ENCODE measurements at regions not wholly inside any gene's neighbourhood (a gene's known extent, or its start where the extent isn't known, plus 50 kb on each side); places are given as distances from the start of the nearest gene placed in this dataset.
A peak's percentile ranks its signal among the peaks of the same experiment; 100 is the strongest.

GRCh38 chr13:111999352-111999751 is 67.6 kb upstream of the SOX1 start:
- no peak overlapping the region for H3K9ac ChIP-seq (replicated peaks in 1 of 4; ENCODE audit: extremely low read depth in 1 of 4, low read depth in 3 of 4, low read length in 3 of 4)
- H3K23me2 ChIP-seq (ENCODE audit: low read depth, low read length) = peaks cover 4% of the 10 kb centered on the region; the same call in 1 of the 2 replicates
- H3K36me3 ChIP-seq (ENCODE audit: control insufficient read depth in 2 of 4, insufficient read depth in 4 of 4, low read length in 3 of 4) = no peaks in the 10 kb centered on the region
- H2BK5ac ChIP-seq (ENCODE audit: low read depth, low read length) = no peak overlapping the region
- H2AFZ ChIP-seq (ENCODE audit: low read length) = no peak overlapping the region
- DNase-seq (ENCODE audit: low read depth in 1 of 2, low spot score in 2 of 2) (no peak), FAIRE-seq (peak; percentile 81)
- H3K27ac ChIP-seq (ENCODE audit: low read depth, low read length) = no peak overlapping the region
- H4K5ac ChIP-seq (ENCODE audit: insufficient read length, low read depth, low read length) = no peak overlapping the region
- H3K18ac ChIP-seq (ENCODE audit: extremely low read depth, low read length) = no peak overlapping the region
- ChIA-PET POLR2A (ENCODE audit: partially characterized antibody) (no interaction called here), CTCF (ENCODE audit: partially characterized antibody) (no interaction called here)
- H3K27me3 ChIP-seq (replicated peaks in 1 of 4; ENCODE audit: control insufficient read depth in 3 of 4, extremely low read depth in 1 of 4, insufficient read depth in 3 of 4, low read length in 3 of 4) = peaks cover 24 to 71% (median 50%) of the 10 kb centered on the region in 4 experiments
- H2BK120ac ChIP-seq (replicated peaks; ENCODE audit: low read depth, low read length) = no peak overlapping the region
- H2BK12ac ChIP-seq (ENCODE audit: low read depth, low read length) = no peak overlapping the region
- H3K4me2 ChIP-seq (ENCODE audit: insufficient read depth in 1 of 2, low read depth in 2 of 2, low read length in 2 of 2) = no peak overlapping the region
- no peak overlapping the region for H3K4ac ChIP-seq (replicated peaks; ENCODE audit: insufficient read length, low read depth, low read length)
- no peaks in the 10 kb centered on the region for H3K4me1 ChIP-seq (replicated peaks in 1 of 4; ENCODE audit: control insufficient read depth in 3 of 4, insufficient read depth in 4 of 4, low read length in 3 of 4)
- no peaks in the 10 kb centered on the region for H3K79me2 ChIP-seq (ENCODE audit: control insufficient read depth in 1 of 2, insufficient read depth in 2 of 2, low read length in 2 of 2)
- no peak overlapping the region for H3K4me3 ChIP-seq (ENCODE audit: extremely low read depth in 1 of 4, insufficient read depth in 2 of 4, low read depth in 3 of 4, low read length in 4 of 4)
- peaks cover 0 to 7% of the 10 kb centered on the region in 2 experiments; a peak in 1 of 4 replicates for H3K9me3 ChIP-seq (ENCODE audit: insufficient read depth in 2 of 2, low read depth in 1 of 2, low read length in 1 of 2)
- no peak overlapping the region for H3K56ac ChIP-seq (replicated peaks; ENCODE audit: insufficient read length, low read depth, low read length)
- H2BK15ac ChIP-seq (ENCODE audit: low read length) = no peak overlapping the region
- H3K14ac ChIP-seq (ENCODE audit: insufficient read length) = no peak overlapping the region
- H2BK20ac ChIP-seq (ENCODE audit: low read length) = no peak overlapping the region
- no peak overlapping the region for H2AK5ac ChIP-seq (ENCODE audit: low read depth, low read length)
- no peak overlapping the region for H4K8ac ChIP-seq (ENCODE audit: extremely low read depth, insufficient read depth, low read length)
- H3K23ac ChIP-seq (ENCODE audit: insufficient read length) = no peak overlapping the region
- H4K20me1 ChIP-seq (replicated peaks in 1 of 2; ENCODE audit: control insufficient read depth in 1 of 2, insufficient read depth in 2 of 2, low read length in 2 of 2) = peaks cover 0 to 1% of the 10 kb centered on the region in 2 experiments
- no peak overlapping the region for H4K91ac ChIP-seq (replicated peaks; ENCODE audit: insufficient read length, low read length)
- WGBS, 2 experiments (ENCODE audit: extremely low coverage in 1 of 2, insufficient coverage in 1 of 2, insufficient read length in 1 of 2, insufficient replicate concordance in 2 of 2, low coverage in 1 of 2, low lambda C conversion rate in 2 of 2, missing lambda C conversion rate in 1 of 2) = 71% methylated on average over 5 of the region's 5 CpGs; no CpG with 5 or more reads in 1 of the 2 experiments
- no peaks in the 10 kb centered on the region for H3K79me1 ChIP-seq (ENCODE audit: low read depth, low read length)
- TF ChIP-seq TBP (IDR thresholded peaks at IDR 0.05; ENCODE audit: low read depth, low read length) = no peak
- TF ChIP-seq CHD2 (IDR thresholded peaks at IDR 0.05; ENCODE audit: low read length) = no peak
- no peak for TF ChIP-seq ASH2L (IDR thresholded peaks at IDR 0.05; ENCODE audit: low read length)
- TF ChIP-seq BRCA1 (IDR thresholded peaks at IDR 0.05; ENCODE audit: low read depth, low read length) = peak; percentile 27; the same call in 1 of the 2 replicates
- TF ChIP-seq GTF2F1 (IDR thresholded peaks at IDR 0.05; ENCODE audit: borderline replicate concordance, low read depth, low read length) = no peak
- TF ChIP-seq KDM1A (IDR thresholded peaks at IDR 0.05; ENCODE audit: borderline replicate concordance, low read length) = no peak
- no peak for TF ChIP-seq POU5F1 (IDR thresholded peaks at IDR 0.05; ENCODE audit: low read depth, low read length)
- no peak for TF ChIP-seq FOSL1 (IDR thresholded peaks at IDR 0.05; ENCODE audit: insufficient read depth, low read depth, low read length)
- no peak for TF ChIP-seq SAP30 (IDR thresholded peaks at IDR 0.05; ENCODE audit: insufficient read depth, insufficient replicate concordance, low read length)
- TF ChIP-seq SP1 (IDR thresholded peaks at IDR 0.05; ENCODE audit: low read depth, low read length) = 0 out of 2 replicates have a peak, but pooled peaks have one; percentile 34
- TF ChIP-seq CBX5 (IDR thresholded peaks at IDR 0.05; ENCODE audit: low read depth, low read length) = no peak
- no peak for TF ChIP-seq JUND (IDR thresholded peaks at IDR 0.05; ENCODE audit: low read length)
- no peak for TF ChIP-seq JUN (IDR thresholded peaks at IDR 0.05; ENCODE audit: low read depth, low read length)
- TF ChIP-seq ZNF274 (IDR thresholded peaks at IDR 0.05; ENCODE audit: borderline replicate concordance, extremely low read depth, low read length) = peak; percentile 61; the same call in 1 of the 2 replicates
- TF ChIP-seq HDAC6 (IDR thresholded peaks at IDR 0.05; ENCODE audit: low read depth, low read length) = no peak
- no peak for TF ChIP-seq SP4 (IDR thresholded peaks at IDR 0.05; ENCODE audit: low read length)
